Activated CD8-positive, alpha-beta memory T cell treated with anti-CD3 and anti-CD28 coated beads, Interleukin-2, amount 50 U/mL, for 1 hour (primary cell): ENCODE measurements at regions not wholly inside any gene's neighbourhood (a gene's known extent, or its start where the extent isn't known, plus 50 kb on each side); places are given as distances from the start of the nearest gene placed in this dataset.
"Not testable (repeated sequence)": the region's sequence is repeated elsewhere in the genome, so short reads cannot be mapped to it uniquely, and the experiment has no call there.

Experiments used
- DNase-seq: peaks from one replicate; pipeline ENCODE4 v3.0.0-alpha.2; 2020; ENCODE audit errors: extremely low read depth

- no peak for DNase-seq
Measured at GRCh38 chr3:72178463-72179106, 393.6 kb upstream of the PROK2 start.

- DNase-seq: no peak
Measured at GRCh38 chr3:72177075-72178050, 392.4 kb upstream of the PROK2 start.

- DNase-seq: no peak
Measured at GRCh38 chr3:72176537-72177041, 391.6 kb upstream of the PROK2 start.

- DNase-seq: no peak
Measured at GRCh38 chr3:72175296-72175858, 390.4 kb upstream of the PROK2 start.

- no peak for DNase-seq
Measured at GRCh38 chr3:72174890-72175289, 389.9 kb upstream of the PROK2 start.

- DNase-seq: no peak
Measured at GRCh38 chr3:72174040-72174439, 389.1 kb upstream of the PROK2 start.

GRCh38 chr3:72171946-72172345, 387.0 kb upstream of the PROK2 start:
- DNase-seq: no peak

- no peak for DNase-seq
Measured at GRCh38 chr3:72171463-72171881, 386.5 kb upstream of the PROK2 start.

GRCh38 chr3:72169561-72170472, 384.9 kb upstream of the PROK2 start:
- no peak for DNase-seq

- DNase-seq: no peak
Measured at GRCh38 chr3:72169120-72169519, 384.2 kb upstream of the PROK2 start.

- DNase-seq: no peak
Measured at GRCh38 chr3:72165808-72166207, 380.9 kb upstream of the PROK2 start.

- DNase-seq: no peak
Measured at GRCh38 chr3:72165317-72165716, 380.4 kb upstream of the PROK2 start.

- no peak for DNase-seq
Measured at GRCh38 chr3:72164635-72164978, 379.7 kb upstream of the PROK2 start.

GRCh38 chr3:72163809-72164634, 379.1 kb upstream of the PROK2 start:
- no peak for DNase-seq

GRCh38 chr3:72162649-72163184, 377.8 kb upstream of the PROK2 start:
- no peak for DNase-seq

- no peak for DNase-seq
Measured at GRCh38 chr3:72161881-72162595, 377.1 kb upstream of the PROK2 start.

- DNase-seq: not testable (repeated sequence)
Measured at GRCh38 chr3:72161285-72161684, 376.3 kb upstream of the PROK2 start.

GRCh38 chr3:72160351-72160750, 375.4 kb upstream of the PROK2 start:
- no peak for DNase-seq

GRCh38 chr3:72159487-72159886, 374.5 kb upstream of the PROK2 start:
- no peak for DNase-seq
